H1 (cell line): ENCODE measurements at regions not wholly inside any gene's neighbourhood (a gene's known extent, or its start where the extent isn't known, plus 50 kb on each side); places are given as distances from the start of the nearest gene placed in this dataset.

Experiments
- CTCF ChIA-PET: fragments of 300-600 bp; sonication (Branson Sonifier 250); formaldehyde crosslinking; loops from one replicate; lab custom pipeline; 2021; ENCODE audit not compliant: partially characterized antibody; lab: Charles Lee
- POLR2A ChIA-PET: fragments of 300-600 bp; sonication (Branson Sonifier 250); formaldehyde crosslinking; loops from one replicate; lab custom pipeline; 2021; ENCODE audit warnings: inconsistent platforms; ENCODE audit not compliant: partially characterized antibody; lab: Charles Lee
- DNase-seq, 2 experiments: peaks; one replicate each; pipeline versions ENCODE4 v3.0.0 to v3.0.0-alpha.2; 2010 to 2022; ENCODE audit warnings: low spot score in 2 of 2, low read depth in 1 of 2, mixed read lengths in 1 of 2
- FAIRE-seq: peaks from 2 replicates; lab custom pipeline; 2011; peaks lifted over from hg19 to GRCh38; lab: Jason Lieb, UNC
- H2AFZ ChIP-seq: 2 replicates; pipeline ENCODE4 v1.8.1; 2012; ENCODE audit warnings: low read length, inconsistent platforms
- H2AK5ac ChIP-seq: 2 replicates; pipeline ENCODE4 v1.6.1; 2013; ENCODE audit warnings: low read depth, low read length
- H2BK120ac ChIP-seq: replicated peaks from 2 replicates; pipeline ENCODE3; 2013; ENCODE audit warnings: low read depth, low read length, inconsistent platforms
- H2BK12ac ChIP-seq: 2 replicates; pipeline ENCODE4 v1.6.1; 2013; ENCODE audit warnings: low read depth, low read length
- H2BK15ac ChIP-seq: 2 replicates; pipeline ENCODE4 v1.6.1; 2013; ENCODE audit warnings: low read length
- H2BK20ac ChIP-seq: 2 replicates; pipeline ENCODE4 v1.6.1; 2013; ENCODE audit warnings: low read length
- H2BK5ac ChIP-seq: 2 replicates; pipeline ENCODE4 v1.6.1; 2013; ENCODE audit warnings: low read depth, low read length
- H3K14ac ChIP-seq: 2 replicates; pipeline ENCODE4 v1.6.1; 2013; ENCODE audit warnings: inconsistent platforms; ENCODE audit not compliant: insufficient read length
- H3K18ac ChIP-seq: 2 replicates; pipeline ENCODE4 v1.6.1; 2013; ENCODE audit warnings: low read length; ENCODE audit errors: extremely low read depth
- H3K23ac ChIP-seq: 2 replicates; pipeline ENCODE4 v1.6.1; 2013; ENCODE audit warnings: inconsistent platforms; ENCODE audit not compliant: insufficient read length
- H3K23me2 ChIP-seq: 2 replicates; pipeline ENCODE4 v1.6.1; 2013; ENCODE audit warnings: low read depth, low read length
- H3K27ac ChIP-seq: 2 replicates; pipeline ENCODE4 v1.6.1; 2011; ENCODE audit warnings: low read depth, low read length, inconsistent platforms
- H3K27me3 ChIP-seq, 4 experiments: replicated peaks in 1 of 4; 1 replicate in 1 of 4; 2 replicates in 3 of 4; pipeline versions ENCODE4 v1.6.1 to v1.8.1; 2011 to 2013; ENCODE audit warnings: low read length in 3 of 4, mild to moderate bottlenecking in 3 of 4, inconsistent platforms in 2 of 4, mixed read lengths in 2 of 4, moderate library complexity in 1 of 4; ENCODE audit not compliant: control insufficient read depth in 3 of 4, insufficient read depth in 3 of 4; ENCODE audit errors: extremely low read depth in 1 of 4
- H3K36me3 ChIP-seq, 4 experiments: 2 replicates each; pipeline versions ENCODE4 v1.6.1 to v1.8.1; 2011 to 2013; ENCODE audit warnings: mild to moderate bottlenecking in 4 of 4, low read length in 3 of 4, moderate library complexity in 2 of 4, control low read depth in 1 of 4, inconsistent platforms in 1 of 4; ENCODE audit not compliant: insufficient read depth in 4 of 4, control insufficient read depth in 2 of 4
- H3K4ac ChIP-seq: replicated peaks from 2 replicates; pipeline ENCODE3; 2013; ENCODE audit warnings: low read length, low read depth, mixed read lengths, inconsistent platforms; ENCODE audit not compliant: insufficient read length
- H3K4me1 ChIP-seq, 4 experiments: replicated peaks in 1 of 4; 1 replicate in 1 of 4; 2 replicates in 3 of 4; pipeline versions ENCODE4 v1.6.1 to v1.8.1; 2011 to 2013; ENCODE audit warnings: low read length in 3 of 4, inconsistent platforms in 2 of 4, mixed read lengths in 1 of 4; ENCODE audit not compliant: insufficient read depth in 4 of 4, control insufficient read depth in 3 of 4
- H3K4me2 ChIP-seq, 2 experiments: 2 replicates each; pipeline versions ENCODE4 v1.6.1 to v1.8.1; 2011 to 2013; ENCODE audit warnings: low read depth in 2 of 2, low read length in 2 of 2, control low read depth in 1 of 2, inconsistent platforms in 1 of 2, mild to moderate bottlenecking in 1 of 2; ENCODE audit not compliant: insufficient read depth in 1 of 2
- H3K4me3 ChIP-seq, 4 experiments: fragments of 200-600, 300-600 bp in 1 of 4; sonication (generic), shearing (Covaris generic), sonication (Bioruptor Twin) in 1 of 4; 2 replicates each; pipeline versions ENCODE4 v1.5.1 to v1.8.1; 2011 to 2016; ENCODE audit warnings: low read length in 4 of 4, low read depth in 3 of 4, control low read depth in 2 of 4, inconsistent platforms in 2 of 4, mild to moderate bottlenecking in 2 of 4, mixed read lengths in 1 of 4, moderate library complexity in 1 of 4; ENCODE audit not compliant: insufficient read depth in 2 of 4; ENCODE audit errors: extremely low read depth in 1 of 4
- H3K56ac ChIP-seq: replicated peaks from 2 replicates; pipeline ENCODE3; 2013; ENCODE audit warnings: low read depth, mild to moderate bottlenecking, mixed read lengths, low read length, inconsistent platforms; ENCODE audit not compliant: insufficient read length
- H3K79me1 ChIP-seq: 2 replicates; pipeline ENCODE4 v1.6.1; 2013; ENCODE audit warnings: low read depth, low read length, control low read depth
- H3K79me2 ChIP-seq, 2 experiments: 2 replicates each; pipeline versions ENCODE4 v1.6.1 to v1.8.1; 2012 to 2013; ENCODE audit warnings: low read length in 2 of 2, mild to moderate bottlenecking in 2 of 2, inconsistent platforms in 1 of 2; ENCODE audit not compliant: insufficient read depth in 2 of 2, control insufficient read depth in 1 of 2
- H3K9ac ChIP-seq, 4 experiments: replicated peaks in 1 of 4; 1 replicate in 1 of 4; 2 replicates in 3 of 4; pipeline versions ENCODE4 v1.6.1 to v1.8.1; 2011 to 2013; ENCODE audit warnings: low read depth in 3 of 4, low read length in 3 of 4, control low read depth in 2 of 4, mild to moderate bottlenecking in 2 of 4, moderate library complexity in 2 of 4, inconsistent platforms in 1 of 4; ENCODE audit errors: extremely low read depth in 1 of 4
- H3K9me3 ChIP-seq, 2 experiments: 2 replicates each; pipeline versions ENCODE4 v1.6.1 to v1.8.1; 2012 to 2013; ENCODE audit warnings: mild to moderate bottlenecking in 2 of 2, moderate library complexity in 2 of 2, control low read depth in 1 of 2, inconsistent platforms in 1 of 2, low read depth in 1 of 2, low read length in 1 of 2, mixed read lengths in 1 of 2; ENCODE audit not compliant: insufficient read depth in 2 of 2
- H4K20me1 ChIP-seq, 2 experiments: replicated peaks in 1 of 2; 2 replicates each; pipeline versions ENCODE3 to v1.8.1; 2011 to 2013; ENCODE audit warnings: inconsistent platforms in 2 of 2, low read length in 2 of 2, mild to moderate bottlenecking in 1 of 2; ENCODE audit not compliant: insufficient read depth in 2 of 2, control insufficient read depth in 1 of 2
- H4K5ac ChIP-seq: 2 replicates; pipeline ENCODE4 v1.6.1; 2013; ENCODE audit warnings: low read length, low read depth, mixed read lengths, inconsistent platforms; ENCODE audit not compliant: insufficient read length
- H4K8ac ChIP-seq: 2 replicates; pipeline ENCODE4 v1.8.0; 2013; ENCODE audit warnings: mild to moderate bottlenecking, moderate library complexity, low read length, inconsistent platforms; ENCODE audit not compliant: insufficient read depth; ENCODE audit errors: extremely low read depth
- H4K91ac ChIP-seq: replicated peaks from 2 replicates; pipeline ENCODE3; 2013; ENCODE audit warnings: low read length, mixed read lengths, inconsistent platforms; ENCODE audit not compliant: insufficient read length
- CREB1 ChIP-seq: IDR thresholded peaks from 2 replicates; pipeline ENCODE4 v1.6.1; 2012; ENCODE audit warnings: inconsistent platforms
- GABPA ChIP-seq: IDR thresholded peaks from 2 replicates; pipeline ENCODE4 v1.6.1; 2011; ENCODE audit warnings: mild to moderate bottlenecking, low read length, moderate library complexity, borderline replicate concordance; ENCODE audit not compliant: insufficient read depth
- HDAC2 ChIP-seq, 2 experiments: fragments of 300-600 bp in 1 of 2; sonication (generic) in 1 of 2; IDR thresholded peaks; 2 replicates each; pipeline ENCODE4 v1.6.1; 2011 to 2012; ENCODE audit warnings: low read depth in 2 of 2, low read length in 2 of 2, mild to moderate bottlenecking in 2 of 2, moderate library complexity in 2 of 2, borderline replicate concordance in 1 of 2, inconsistent platforms in 1 of 2
- KDM1A ChIP-seq: fragments of 200-600, 300-600 bp; sonication (generic); IDR thresholded peaks from 2 replicates; pipeline ENCODE4 v1.7.1; 2016; ENCODE audit warnings: mild to moderate bottlenecking, low read length, borderline replicate concordance
- RXRA ChIP-seq: IDR thresholded peaks from 2 replicates; pipeline ENCODE4 v1.6.1; 2011; ENCODE audit warnings: low read depth, mild to moderate bottlenecking, low read length, moderate library complexity; ENCODE audit not compliant: insufficient read depth
- SP1 ChIP-seq: IDR thresholded peaks from 2 replicates; pipeline ENCODE4 v1.6.1; 2011; ENCODE audit warnings: low read depth, low read length
- SUZ12 ChIP-seq: fragments of 200-600 bp; sonication (generic); IDR thresholded peaks from 2 replicates; pipeline ENCODE4 v1.6.1; 2012; ENCODE audit warnings: mild to moderate bottlenecking, inconsistent platforms, low read length, moderate library complexity, mixed read lengths
- TCF12 ChIP-seq: IDR thresholded peaks from 2 replicates; pipeline ENCODE4 v1.6.1; 2011; ENCODE audit warnings: low read depth, mild to moderate bottlenecking, low read length
- WGBS, 2 experiments: shearing (Covaris generic) in 1 of 2; methylation state at CpG; one replicate each; pipeline versions ENCODE4 v1.1.6 to v1.1.7; 2013 to 2015; ENCODE audit warnings: low lambda C conversion rate in 2 of 2, mixed read lengths in 2 of 2, inconsistent platforms in 1 of 2, low coverage in 1 of 2, missing lambda C conversion rate in 1 of 2; ENCODE audit not compliant: insufficient replicate concordance in 2 of 2, insufficient coverage in 1 of 2, insufficient read length in 1 of 2; ENCODE audit errors: extremely low coverage in 1 of 2, missing lambda C conversion rate in 1 of 2; 5-methylcytosine and 5-hydroxymethylcytosine counted together
- TF ChIP-seq, protein P1 (sequence below), 3 experiments: IDR thresholded peaks; 1 replicate in 2 of 3; 2 replicates in 1 of 3; pipeline versions ENCODE4 v1.5.1 to v1.6.1; 2011; ENCODE audit warnings: low read length in 3 of 3, mild to moderate bottlenecking in 3 of 3, inconsistent platforms in 2 of 3, low read depth in 1 of 3, moderate library complexity in 1 of 3; ENCODE audit not compliant: insufficient read depth in 1 of 3; ENCODE audit errors: control extremely low read depth in 1 of 3
- TF ChIP-seq, protein P2 (sequence below): IDR thresholded peaks from 2 replicates; pipeline ENCODE4 v1.6.1; 2012; ENCODE audit warnings: low read length, inconsistent platforms

DNA sequence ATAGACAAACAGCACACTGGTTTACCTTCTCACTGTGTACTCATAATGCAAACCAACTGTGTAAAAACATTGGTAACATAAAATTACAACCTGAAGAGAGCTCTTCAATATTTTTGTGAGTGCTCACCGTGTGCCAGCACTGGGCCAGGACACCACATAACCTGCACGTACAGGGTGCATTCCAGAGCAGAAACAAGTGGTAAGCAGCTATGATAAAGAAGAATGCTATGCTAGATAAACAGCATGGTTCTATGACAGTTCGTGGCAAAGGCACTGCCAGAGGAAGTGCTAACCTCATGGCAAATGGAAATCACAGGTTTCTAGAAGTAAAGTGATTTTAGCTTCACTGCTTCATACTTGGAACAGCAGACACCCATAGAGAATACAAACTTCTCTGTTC, 343.5 kb downstream of the MTX2 start:
- Histone ChIP-seq H4K8ac (no peak overlapping the region), H2BK12ac (no peak overlapping the region), H3K9ac (no peak overlapping the region), H3K79me2 (no peaks in the 10 kb centered on the region), H3K36me3 (no peaks in the 10 kb centered on the region), H3K56ac (no peak overlapping the region), H3K4ac (no peak overlapping the region), H2BK15ac (no peak overlapping the region), H4K5ac (no peak overlapping the region), H3K23me2 (no peaks in the 10 kb centered on the region), H4K20me1 (no peaks in the 10 kb centered on the region), H3K27ac (no peak overlapping the region), H3K9me3 (no peaks in the 10 kb centered on the region), H3K18ac (no peak overlapping the region), H4K91ac (no peak overlapping the region), H2BK20ac (no peak overlapping the region), H2AFZ (no peak overlapping the region), H3K23ac (no peak overlapping the region), H3K4me3 (no peak overlapping the region), H3K4me2 (no peak overlapping the region), H3K79me1 (no peaks in the 10 kb centered on the region), H2BK5ac (no peak overlapping the region), H2AK5ac (no peak overlapping the region), H2BK120ac (no peak overlapping the region), H3K14ac (no peak overlapping the region), H3K4me1 (no peaks in the 10 kb centered on the region), H3K27me3 (no peaks in the 10 kb centered on the region)
- DNase-seq: no peak
- FAIRE-seq: no peak
- CTCF ChIA-PET: interaction anchor here (0.6 to 2.4 kb wide), 5 partner anchors 39 to 311 kb away, joined by 3 to 6 read pairs (median 4); no protein-coding TSS in a partner anchor
- WGBS, 2 experiments: 79% methylated on average over 3 of the region's 3 CpGs; no CpG with 5 or more reads in 1 of the 2 experiments
- POLR2A ChIA-PET: interaction anchor here (0.5 kb wide), 1 partner anchor 173 kb away, joined by 3 read pairs; no protein-coding TSS in a partner anchor
- TF ChIP-seq, protein P1, sequence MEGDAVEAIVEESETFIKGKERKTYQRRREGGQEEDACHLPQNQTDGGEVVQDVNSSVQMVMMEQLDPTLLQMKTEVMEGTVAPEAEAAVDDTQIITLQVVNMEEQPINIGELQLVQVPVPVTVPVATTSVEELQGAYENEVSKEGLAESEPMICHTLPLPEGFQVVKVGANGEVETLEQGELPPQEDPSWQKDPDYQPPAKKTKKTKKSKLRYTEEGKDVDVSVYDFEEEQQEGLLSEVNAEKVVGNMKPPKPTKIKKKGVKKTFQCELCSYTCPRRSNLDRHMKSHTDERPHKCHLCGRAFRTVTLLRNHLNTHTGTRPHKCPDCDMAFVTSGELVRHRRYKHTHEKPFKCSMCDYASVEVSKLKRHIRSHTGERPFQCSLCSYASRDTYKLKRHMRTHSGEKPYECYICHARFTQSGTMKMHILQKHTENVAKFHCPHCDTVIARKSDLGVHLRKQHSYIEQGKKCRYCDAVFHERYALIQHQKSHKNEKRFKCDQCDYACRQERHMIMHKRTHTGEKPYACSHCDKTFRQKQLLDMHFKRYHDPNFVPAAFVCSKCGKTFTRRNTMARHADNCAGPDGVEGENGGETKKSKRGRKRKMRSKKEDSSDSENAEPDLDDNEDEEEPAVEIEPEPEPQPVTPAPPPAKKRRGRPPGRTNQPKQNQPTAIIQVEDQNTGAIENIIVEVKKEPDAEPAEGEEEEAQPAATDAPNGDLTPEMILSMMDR (IDR thresholded peaks at IDR 0.05; ENCODE audit: control extremely low read depth in 1 of 3, insufficient read depth in 1 of 3, low read depth in 1 of 3, low read length in 3 of 3): no peak
- TF ChIP-seq, protein P2, sequence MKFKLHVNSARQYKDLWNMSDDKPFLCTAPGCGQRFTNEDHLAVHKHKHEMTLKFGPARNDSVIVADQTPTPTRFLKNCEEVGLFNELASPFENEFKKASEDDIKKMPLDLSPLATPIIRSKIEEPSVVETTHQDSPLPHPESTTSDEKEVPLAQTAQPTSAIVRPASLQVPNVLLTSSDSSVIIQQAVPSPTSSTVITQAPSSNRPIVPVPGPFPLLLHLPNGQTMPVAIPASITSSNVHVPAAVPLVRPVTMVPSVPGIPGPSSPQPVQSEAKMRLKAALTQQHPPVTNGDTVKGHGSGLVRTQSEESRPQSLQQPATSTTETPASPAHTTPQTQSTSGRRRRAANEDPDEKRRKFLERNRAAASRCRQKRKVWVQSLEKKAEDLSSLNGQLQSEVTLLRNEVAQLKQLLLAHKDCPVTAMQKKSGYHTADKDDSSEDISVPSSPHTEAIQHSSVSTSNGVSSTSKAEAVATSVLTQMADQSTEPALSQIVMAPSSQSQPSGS: no peak
- no peak for TF ChIP-seq GABPA
- TF ChIP-seq SP1: no peak
- TF ChIP-seq SUZ12: no peak
- TF ChIP-seq KDM1A: no peak
- no peak for TF ChIP-seq TCF12
- TF ChIP-seq CREB1: no peak
- no peak for TF ChIP-seq RXRA
- TF ChIP-seq HDAC2 (IDR thresholded peaks at IDR 0.05; ENCODE audit: borderline replicate concordance in 1 of 2, low read depth in 2 of 2, low read length in 2 of 2): no peak
